Glutamatergic neuron (in vitro differentiated cells): ENCODE measurements at regions not wholly inside any gene's neighbourhood (a gene's known extent, or its start where the extent isn't known, plus 50 kb on each side); places are given as distances from the start of the nearest gene placed in this dataset.

Experiments used
- DNase-seq: peaks from one replicate; pipeline ENCODE4 v3.0.0; 2022
- H3K27ac Mint-ChIP-seq: one replicate; pipeline ENCODE4 v1.8.0; 2020; ENCODE audit warnings: mild to moderate bottlenecking, mixed read lengths, inconsistent platforms; ENCODE audit not compliant: unreplicated experiment
- H3K27me3 Mint-ChIP-seq: one replicate; pipeline ENCODE4 v1.8.0; 2020; ENCODE audit warnings: mild to moderate bottlenecking, moderate library complexity, mixed read lengths, inconsistent platforms; ENCODE audit not compliant: unreplicated experiment
- H3K36me3 Mint-ChIP-seq: one replicate; pipeline ENCODE4 v1.8.0; 2020; ENCODE audit warnings: mild to moderate bottlenecking, mixed read lengths, inconsistent platforms; ENCODE audit not compliant: unreplicated experiment
- H3K4me1 Mint-ChIP-seq: one replicate; pipeline ENCODE4 v1.8.0; 2020; ENCODE audit warnings: mild to moderate bottlenecking, low read depth, mixed read lengths, inconsistent platforms; ENCODE audit not compliant: unreplicated experiment
- H3K4me3 Mint-ChIP-seq: one replicate; pipeline ENCODE4 v1.8.0; 2020; ENCODE audit warnings: mild to moderate bottlenecking, mixed read lengths, inconsistent platforms; ENCODE audit not compliant: unreplicated experiment
- H3K9me3 Mint-ChIP-seq: one replicate; pipeline ENCODE4 v1.8.0; 2020; ENCODE audit warnings: mild to moderate bottlenecking, moderate library complexity, mixed read lengths, inconsistent platforms; ENCODE audit not compliant: unreplicated experiment
- CTCF ChIP-seq: fragments of 200-600 bp; sonication (generic); IDR thresholded peaks from one replicate; pipeline ENCODE4 v1.5.0; 2021; ENCODE audit not compliant: partially characterized antibody, unreplicated experiment

GRCh38 chr2:59732871-59733566 lies 820.4 kb downstream of the BCL11A start:
- DNase-seq, result no peak
- no peak overlapping the region for H3K4me3 Mint-ChIP-seq
- TF ChIP-seq CTCF, result no peak
- H3K27me3 Mint-ChIP-seq, result no peaks in the 10 kb centered on the region
- no peaks in the 10 kb centered on the region for H3K9me3 Mint-ChIP-seq
- H3K27ac Mint-ChIP-seq, result no peak overlapping the region
- H3K4me1 Mint-ChIP-seq, result peaks cover 4% of the 10 kb centered on the region
- no peaks in the 10 kb centered on the region for H3K36me3 Mint-ChIP-seq

GRCh38 chr2:59727121-59727590 lies 826.3 kb downstream of the BCL11A start:
- H3K27ac Mint-ChIP-seq, result no peak overlapping the region
- no peaks in the 10 kb centered on the region for H3K36me3 Mint-ChIP-seq
- no peaks in the 10 kb centered on the region for H3K27me3 Mint-ChIP-seq
- H3K4me1 Mint-ChIP-seq, result no peaks in the 10 kb centered on the region
- DNase-seq, result no peak
- TF ChIP-seq CTCF, result no peak
- H3K9me3 Mint-ChIP-seq, result no peaks in the 10 kb centered on the region
- no peak overlapping the region for H3K4me3 Mint-ChIP-seq

GRCh38 chr2:59726228-59727120 lies 827.0 kb downstream of the BCL11A start:
- H3K27me3 Mint-ChIP-seq, result no peaks in the 10 kb centered on the region
- no peak for DNase-seq

GRCh38 chr2:59724746-59725145 lies 828.7 kb downstream of the BCL11A start:
- Mint-ChIP-seq H3K27me3 (no peaks in the 10 kb centered on the region), H3K4me3 (no peak overlapping the region), H3K9me3 (no peaks in the 10 kb centered on the region), H3K4me1 (no peaks in the 10 kb centered on the region), H3K27ac (no peak overlapping the region), H3K36me3 (no peaks in the 10 kb centered on the region)
- DNase-seq, result no peak
- no peak for TF ChIP-seq CTCF

More at GRCh38 chr2:59726228-59727120, 827.0 kb downstream of the BCL11A start:
- Mint-ChIP-seq H3K9me3 (no peaks in the 10 kb centered on the region), H3K4me3 (no peak overlapping the region), H3K27ac (no peak overlapping the region), H3K4me1 (no peaks in the 10 kb centered on the region), H3K36me3 (no peaks in the 10 kb centered on the region)
- no peak for TF ChIP-seq CTCF

GRCh38 chr2:59720296-59720866 lies 833.1 kb downstream of the BCL11A start:
- Mint-ChIP-seq H3K9me3 (peaks cover 1% of the 10 kb centered on the region), H3K36me3 (no peaks in the 10 kb centered on the region), H3K27ac (no peak overlapping the region), H3K4me3 (no peak overlapping the region), H3K27me3 (no peaks in the 10 kb centered on the region), H3K4me1 (no peaks in the 10 kb centered on the region)
- TF ChIP-seq CTCF, result no peak
- DNase-seq, result no peak
